ENCODE measurements at regions not wholly inside any gene's neighbourhood (a gene's known extent, or its start where the extent isn't known, plus 50 kb on each side); places are given as distances from the start of the nearest gene placed in this dataset.
"Not testable (repeated sequence)": the region's sequence is repeated elsewhere in the genome, so short reads cannot be mapped to it uniquely, and the experiment has no call there.

DNA sequence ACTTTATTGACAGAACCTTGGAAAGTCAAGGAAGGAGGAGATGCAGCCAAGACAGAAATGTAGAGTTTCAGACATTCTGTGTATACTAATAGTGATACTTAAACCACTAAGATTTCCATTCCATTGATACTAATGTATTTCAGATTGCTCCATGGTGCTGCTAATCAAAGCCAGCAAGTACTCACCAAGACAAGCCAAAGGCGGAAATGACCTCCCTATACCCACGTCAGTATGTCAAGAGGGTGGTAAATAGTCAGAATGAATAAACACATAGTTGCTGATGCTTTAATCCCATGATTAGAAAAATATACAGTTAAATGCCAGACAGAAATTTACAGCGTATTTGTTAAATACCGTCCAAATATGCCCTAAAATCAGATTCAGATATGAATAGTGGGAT lies 417.8 kb upstream of the INTU start:
- no peak for DNase-seq

DNA sequence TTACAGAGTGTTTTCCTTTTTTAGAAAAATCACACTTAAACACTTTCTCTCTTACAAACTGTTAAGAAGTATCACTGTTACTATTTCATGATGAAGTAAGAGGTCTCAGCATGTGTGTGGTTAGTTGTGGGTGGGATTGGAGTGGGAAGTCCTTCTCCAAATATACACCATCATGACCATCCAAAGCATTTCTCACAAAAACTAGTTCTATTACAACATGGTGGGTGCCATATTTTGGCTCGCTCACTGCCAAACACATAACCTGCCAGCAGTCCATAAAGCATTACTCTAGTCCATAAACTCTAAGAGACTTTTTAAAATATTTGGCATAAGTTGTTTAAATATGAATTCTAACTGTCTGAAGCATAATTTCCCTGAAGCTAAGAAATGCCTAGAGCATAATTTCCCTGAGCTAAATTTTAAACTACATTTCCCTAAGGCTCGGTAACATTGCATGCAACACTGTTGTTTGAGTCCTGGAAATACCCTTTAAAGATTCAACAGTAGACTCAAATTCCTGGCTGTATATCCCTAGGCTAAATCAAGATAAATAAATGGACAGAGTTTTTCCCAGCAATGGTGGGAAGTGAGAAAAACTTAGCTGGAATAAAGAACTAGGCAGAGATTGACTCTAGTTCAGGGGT lies 415.0 kb upstream of the INTU start:
- no peak for DNase-seq

DNA sequence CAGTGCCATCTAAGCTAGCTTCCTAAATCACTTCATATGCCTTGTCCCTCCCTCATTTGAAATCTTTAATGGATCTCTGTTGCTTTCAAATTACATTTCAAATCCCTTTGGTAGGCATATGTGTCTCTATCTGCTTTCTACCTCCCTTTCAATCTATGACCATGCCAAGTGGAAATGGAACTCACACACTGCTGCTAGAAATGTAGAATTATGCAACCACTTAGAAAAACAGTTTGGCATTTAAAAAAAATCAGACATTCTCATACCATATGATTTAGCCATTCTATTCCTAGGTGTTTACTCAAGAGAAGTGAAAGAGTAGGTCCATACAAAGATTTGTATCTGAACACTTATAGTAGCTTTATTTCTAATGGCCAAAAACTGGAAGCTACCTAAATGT lies 413.5 kb upstream of the INTU start:
- DNase-seq = no peak

DNA sequence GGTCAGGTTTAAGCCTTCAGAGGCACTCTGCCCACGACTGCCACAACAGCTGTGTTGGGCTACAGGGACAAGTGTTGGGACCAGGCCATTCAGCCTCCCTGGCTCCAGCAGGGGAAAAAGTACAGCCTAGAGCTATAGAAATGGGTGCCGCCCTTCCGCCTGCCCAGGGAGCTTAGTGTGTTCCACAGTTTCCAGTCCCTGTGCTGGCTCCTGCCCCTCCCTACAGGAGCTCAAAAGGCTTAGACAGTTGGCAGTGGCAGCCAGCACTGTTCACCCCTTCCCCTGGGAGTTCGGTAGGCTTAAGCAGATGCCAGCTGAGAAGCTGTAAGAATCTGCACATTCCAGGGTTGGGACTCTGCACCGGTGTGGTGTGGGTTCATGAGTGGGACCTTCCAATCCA lies 408.2 kb upstream of the INTU start:
- DNase-seq = no peak

DNA sequence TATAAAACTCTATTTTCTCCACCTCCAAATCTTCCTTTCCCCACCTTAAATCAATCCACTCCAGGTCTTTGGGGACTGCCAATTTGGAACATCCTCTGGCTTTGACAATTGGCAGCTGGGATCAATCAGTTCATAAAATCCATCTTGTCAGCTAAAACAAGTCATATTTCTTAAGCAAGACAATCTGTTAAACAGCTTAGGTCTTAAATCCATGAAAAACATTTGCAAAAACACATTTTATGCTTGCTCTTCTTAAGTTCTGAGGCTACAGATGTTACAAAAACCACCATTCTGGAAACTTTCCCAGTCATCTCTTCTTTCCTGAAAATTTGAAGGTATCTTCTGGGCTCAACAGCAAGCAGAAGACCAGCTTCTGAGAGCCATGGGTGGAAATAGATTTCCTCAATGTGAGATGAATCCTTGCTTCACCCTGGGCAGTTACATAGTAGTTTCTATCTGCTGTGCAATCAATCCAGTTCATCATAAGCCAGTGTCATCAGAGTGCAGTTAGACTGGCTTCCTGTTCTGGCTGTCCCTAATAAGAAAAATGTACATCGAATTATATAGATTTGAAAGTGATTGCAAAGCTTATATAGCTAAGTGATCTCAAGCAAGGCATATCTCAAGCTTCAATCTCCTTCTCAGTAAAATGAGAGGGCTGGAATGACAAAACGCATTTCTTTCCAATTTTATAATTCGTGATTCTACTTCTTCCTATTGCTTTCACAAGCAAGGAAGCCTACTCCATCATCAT lies 402.7 kb upstream of the INTU start:
- no peak for DNase-seq

DNA sequence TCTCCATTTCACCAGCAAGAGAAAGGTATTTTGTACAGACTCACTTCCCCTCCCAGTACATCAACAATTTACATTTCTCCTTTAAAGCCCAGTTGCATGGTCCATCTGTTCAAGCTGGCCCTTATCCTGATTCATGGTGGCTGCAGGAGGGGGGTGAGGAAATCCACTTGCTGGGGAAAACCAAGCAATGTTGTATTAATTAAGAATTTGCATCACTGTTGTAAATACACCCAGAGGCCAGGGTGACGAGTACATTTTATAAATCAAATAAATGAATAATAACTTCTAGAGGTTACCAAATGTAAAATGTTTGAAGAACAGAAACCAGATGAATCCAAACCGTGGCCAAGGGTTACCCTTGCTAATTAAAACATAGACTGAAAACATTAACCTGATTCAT lies 395.9 kb upstream of the INTU start:
- DNase-seq = no peak

DNA sequence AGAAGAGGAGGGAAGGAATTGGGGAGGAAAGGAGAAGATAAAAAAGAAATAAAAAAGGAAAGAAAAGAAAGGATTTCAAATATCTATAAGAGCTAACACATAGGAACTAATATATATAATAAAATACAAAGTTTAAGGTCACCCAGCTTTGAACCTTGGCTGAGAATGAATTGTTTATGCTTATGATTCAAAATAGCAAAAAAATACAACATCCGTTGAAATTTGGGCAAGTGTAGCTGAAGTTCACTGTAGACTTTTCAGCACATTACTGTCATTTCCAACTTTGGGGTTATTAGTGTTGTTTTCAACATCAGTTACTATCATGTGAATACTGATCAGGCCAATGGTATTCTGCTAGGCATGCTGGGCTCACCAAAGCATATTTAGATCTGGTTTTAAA lies 395.2 kb upstream of the INTU start:
- DNase-seq = no peak

DNA sequence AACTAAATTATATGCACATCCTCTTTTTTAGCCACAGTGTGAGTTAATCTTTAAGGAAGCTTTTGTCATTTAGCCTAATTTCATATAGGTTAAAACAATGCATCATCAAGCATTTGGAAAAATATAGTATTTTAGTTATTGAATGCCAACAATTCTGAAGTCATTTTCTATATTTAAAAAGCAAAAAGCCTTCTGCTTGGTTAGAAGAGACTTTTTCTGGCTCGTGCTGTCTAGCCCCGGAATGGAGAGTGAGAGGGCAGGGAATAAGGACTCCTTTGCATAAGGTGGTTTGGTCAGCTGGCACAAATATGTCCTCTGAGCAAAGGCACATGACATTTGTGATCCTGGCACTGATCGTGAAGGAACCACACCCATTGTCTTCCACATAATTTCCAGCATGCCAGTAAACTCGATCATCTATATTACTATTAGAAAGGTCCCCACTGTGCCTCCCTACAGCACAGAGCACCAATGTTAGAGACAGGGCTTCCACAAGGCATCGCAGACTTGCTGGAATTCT lies 393.7 kb upstream of the INTU start:
- no peak for DNase-seq

DNA sequence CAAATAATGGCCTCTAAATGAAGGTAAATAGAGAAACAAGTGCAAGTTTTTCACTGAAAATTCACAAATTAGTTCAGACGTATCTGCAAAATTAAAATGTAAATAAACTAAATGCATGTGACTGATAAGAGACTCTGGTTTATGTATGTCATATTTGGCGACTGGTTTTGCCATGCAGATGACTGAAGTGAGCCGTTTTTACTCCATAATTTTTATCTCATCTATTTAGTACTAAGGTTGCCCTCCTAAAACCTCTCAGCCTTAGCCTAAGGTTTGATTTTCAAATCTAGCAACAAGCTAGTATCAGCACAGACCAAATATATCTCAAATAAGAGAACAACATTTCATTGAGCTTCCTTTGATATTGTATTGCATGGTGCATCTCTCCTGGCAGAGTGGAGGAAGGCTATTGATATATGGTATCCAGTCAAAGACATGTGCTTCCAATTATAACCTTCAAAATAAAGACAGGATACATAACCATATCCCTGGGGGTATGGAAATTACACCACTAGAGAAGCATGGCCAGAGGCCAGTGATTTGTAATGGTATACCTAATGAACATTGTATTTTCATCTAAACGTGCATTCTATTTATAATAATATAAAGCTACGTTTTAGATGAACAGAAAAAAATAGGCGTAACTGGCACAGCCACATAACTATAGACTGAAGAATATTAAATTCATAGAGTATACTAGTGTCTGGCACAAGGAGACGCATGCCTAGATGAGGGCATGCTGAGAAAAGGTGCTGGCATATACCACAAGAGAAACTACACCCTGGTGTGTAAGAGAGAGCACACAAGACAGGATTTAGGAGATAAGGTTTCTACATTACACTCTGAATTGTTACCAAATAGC lies 392.6 kb upstream of the INTU start:
- DNase-seq = no peak

DNA sequence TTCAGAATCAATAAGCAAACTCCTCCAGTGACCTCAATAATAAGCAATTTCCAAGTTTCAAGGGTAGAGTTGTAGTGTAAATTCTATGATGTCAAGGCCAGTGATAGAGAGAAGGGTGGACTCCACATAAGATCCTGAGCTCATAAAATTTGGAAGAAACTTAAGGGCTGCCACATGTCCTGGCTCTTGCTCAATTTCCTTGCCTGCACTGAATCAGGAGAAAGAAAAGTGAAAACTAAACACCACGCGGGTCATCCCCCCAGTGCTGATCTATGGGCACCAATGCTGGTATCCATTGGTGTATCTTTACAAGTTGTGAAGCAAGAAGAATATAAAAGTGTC lies 392.0 kb upstream of the INTU start:
- no peak for DNase-seq

DNA sequence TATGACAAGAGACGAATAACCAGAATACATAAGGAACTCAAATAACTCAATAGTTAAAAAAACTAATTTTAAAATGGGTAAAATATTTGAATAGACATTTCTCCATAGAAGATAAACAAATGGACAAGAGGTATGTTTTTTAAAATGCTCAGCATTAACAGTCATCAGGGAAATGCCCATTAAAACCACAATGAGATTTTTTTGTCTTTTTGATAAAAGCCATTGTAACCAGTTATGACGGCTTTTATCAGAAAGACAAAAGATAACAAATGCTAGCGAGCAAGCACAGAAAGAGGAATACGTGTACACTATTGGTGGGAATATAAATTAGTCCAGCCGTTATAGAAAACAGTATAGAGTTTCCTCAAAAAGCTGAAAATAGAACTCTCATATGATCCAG lies 388.2 kb upstream of the INTU start:
- DNase-seq = no peak

DNA sequence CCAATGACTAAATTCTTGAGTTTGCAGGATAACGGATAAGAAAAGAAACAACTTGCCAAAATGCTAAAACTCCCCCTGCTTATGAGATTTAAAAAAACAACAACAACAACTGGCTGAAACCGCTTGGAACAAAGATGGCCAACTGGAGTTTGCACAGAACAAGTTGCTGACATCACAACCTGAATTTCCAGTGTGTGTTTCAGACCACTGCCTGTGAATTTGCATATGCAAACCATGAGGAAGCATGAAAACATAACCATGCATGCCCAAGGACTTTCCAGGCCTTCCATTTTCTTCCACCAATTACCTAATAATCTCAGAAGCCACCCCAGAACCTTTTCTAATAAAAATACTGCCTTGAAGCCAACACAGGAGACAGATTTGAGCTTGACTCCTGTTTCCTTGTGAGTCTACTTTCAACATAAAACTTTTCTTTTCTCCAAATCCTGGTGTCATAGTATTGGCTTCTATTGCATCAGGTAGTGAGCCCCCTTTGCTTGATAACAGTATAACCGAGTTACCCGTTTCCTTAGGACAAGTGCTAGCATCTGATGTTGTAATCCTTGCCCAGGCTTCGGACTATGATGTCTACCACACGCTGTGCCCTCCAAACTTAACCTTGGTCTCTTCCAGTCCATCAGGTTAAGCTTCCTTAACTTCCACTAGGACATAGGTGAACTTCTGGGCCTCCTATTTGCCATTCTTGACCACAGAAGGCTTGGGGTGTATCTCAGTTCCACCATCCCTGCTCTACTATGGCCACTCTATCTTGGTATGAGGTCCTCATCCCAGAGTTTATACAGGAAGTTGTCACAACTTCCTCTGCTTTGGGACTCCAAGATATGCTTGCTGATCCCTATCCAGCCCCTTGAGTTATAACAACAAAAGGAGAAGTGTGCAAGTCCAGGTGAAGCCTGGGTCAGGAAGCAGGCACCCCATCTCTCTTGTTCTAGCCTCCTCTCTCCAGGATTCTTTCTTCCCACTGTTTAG lies 385.5 kb upstream of the INTU start:
- no peak for DNase-seq

DNA sequence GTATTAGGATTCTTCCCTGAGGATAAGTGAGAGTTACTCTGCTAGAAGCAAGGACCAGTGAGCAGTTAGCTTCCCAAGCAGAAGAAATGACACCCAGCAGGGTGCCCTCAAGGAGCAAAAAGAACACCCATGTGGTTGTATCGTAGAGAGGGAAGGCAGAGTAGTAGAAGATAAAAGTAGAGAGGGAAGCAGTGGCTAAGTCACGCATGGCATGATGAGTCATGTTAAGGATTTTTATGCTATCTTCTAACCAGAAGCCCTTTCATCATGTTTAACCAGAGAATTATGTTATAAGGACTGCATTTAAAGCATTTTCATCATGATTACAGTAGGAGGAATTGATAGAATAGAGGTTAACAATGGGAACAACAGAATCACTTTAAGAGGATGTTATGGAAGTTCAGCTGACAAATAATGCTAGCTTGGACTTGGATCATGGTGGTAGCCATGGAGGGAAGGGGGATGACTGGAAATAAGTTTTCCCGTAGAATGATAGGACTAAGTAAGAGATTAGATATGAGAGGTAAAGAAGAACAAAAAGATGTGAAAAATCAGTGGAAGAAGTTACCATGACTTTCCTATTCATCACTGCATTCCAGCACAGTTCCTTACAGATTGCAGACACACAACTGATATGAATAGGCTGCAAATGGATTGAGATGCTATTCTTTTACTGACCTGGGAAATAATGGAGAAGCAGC lies 383.5 kb upstream of the INTU start:
- DNase-seq = no peak

DNA sequence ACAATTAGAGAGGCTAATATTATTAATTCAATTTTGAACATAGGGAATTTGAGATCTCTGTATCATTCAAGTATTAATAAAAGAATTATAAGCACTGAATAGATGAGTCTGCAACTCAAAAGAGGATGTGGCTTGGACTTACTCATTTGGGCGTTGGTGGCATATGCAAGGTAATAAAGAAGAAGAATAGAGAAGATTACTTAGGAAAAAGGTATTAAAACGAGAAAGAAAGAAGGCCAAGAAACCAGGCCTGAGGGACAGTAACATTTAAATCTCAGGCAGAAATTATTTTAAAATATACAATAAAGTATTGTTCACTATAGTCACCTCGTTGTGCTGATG lies 383.0 kb upstream of the INTU start:
- DNase-seq = no peak

DNA sequence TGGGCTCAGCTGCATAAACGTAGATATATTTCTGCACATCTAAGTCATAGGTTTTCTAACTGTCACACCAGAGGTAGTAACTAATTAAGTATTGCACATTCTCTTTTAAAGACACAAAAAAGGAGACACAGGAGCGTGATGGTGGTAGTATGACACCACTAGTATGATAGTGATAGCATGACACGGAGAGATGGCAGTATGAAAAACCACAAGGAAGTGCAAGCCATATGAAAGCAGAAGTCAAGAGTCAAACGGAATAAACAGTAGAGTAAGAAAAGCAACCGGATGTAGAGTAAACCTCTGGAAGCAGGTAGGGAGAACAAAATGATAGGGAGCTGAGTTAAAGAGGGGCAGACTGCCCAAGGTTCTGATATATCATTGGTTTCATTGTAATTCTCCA lies 382.2 kb upstream of the INTU start:
- DNase-seq = no peak

DNA sequence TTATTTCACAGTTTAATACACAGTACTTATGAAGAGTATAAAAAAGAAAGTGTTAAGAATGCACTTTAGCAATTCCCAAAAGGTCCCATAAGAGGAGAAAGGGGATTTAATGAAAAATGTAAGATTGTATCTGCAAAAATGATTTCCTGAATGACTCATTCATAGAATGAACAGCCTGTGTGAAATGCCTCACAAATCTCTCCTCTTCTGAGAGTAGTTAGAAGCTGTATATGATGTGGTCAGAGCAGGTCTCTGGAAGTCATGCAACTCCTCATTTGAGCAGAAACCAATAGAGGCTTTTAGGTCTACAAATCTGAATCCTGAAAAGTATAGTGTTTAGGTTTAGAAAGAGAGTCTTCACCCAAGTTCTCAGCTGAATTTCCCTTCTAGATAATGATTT lies 381.3 kb upstream of the INTU start:
- no peak for DNase-seq

DNA sequence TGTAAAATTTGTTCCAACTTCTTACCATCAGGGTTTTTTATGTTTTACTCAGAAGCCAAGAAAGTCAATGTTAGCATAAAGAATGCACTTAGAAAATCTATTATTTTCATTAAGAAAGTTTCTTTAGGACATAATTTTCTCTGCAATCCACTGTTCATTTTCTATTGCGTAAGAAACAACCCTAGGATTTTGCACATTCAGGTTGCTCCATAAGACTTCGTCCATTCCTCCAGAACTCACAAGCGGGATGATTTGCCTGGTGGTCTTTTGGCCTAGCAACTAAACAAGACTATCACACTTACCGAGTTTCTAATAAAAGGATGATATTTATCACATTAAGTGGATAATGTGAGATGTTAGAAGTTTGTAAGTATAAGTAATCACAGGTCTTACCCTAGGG lies 376.3 kb upstream of the INTU start:
- no peak for DNase-seq

DNA sequence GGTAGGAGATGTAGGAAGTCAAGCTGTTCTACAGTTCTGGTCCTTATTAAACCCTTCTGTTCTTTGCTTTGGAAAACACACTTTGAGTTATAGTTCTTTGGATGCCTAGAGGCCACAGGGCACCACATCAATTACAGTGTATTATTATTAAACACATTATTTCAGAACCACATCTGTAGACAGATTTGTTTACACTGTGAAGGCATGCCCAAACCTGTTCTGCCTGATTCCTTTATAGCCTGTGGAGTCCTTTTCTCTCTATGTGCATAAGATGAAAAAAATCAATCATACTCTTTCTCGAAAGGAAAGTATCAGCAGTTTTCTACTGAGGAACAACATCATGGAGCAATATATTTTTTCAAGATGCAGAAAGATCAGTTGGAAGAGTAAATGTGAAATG lies 371.3 kb upstream of the INTU start:
- no peak for DNase-seq

DNA sequence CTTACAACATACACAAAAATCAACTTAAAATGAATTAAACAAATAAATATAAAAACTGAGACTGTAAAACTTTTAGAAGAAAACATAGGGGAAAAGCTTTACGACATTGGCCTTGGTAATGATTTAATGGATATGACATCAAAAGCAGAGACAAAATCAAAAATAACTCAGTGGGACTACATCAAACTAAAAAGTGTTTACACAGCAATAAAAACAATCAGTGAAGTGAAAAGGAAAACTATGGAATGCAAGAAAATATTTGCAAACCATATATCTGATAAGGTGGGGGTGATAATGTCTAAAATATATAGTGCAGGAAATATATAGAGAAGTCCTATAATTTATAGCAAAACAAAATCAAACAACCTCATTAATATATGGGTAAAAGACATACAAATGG lies 364.4 kb upstream of the INTU start:
- no peak for DNase-seq

DNA sequence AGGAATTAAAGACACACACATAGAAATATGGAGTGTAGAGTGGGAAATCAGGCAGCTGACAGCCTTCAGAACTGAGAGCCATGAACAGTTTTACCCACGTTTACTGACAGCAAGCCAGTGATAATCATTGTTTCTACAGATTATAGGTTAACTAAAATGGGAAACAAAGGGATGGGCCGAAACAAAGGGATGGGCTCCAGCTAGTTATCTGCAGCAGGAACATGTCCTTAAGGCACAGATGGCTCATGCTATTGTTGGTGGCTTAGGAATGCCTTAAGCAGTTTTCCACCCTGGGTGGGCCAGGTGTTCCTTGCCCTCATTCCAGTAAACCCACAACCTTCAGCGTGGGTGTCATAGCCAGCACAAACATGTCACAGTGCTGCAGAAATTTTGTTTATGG lies 355.7 kb upstream of the INTU start:
- not testable (repeated sequence) for DNase-seq

DNA sequence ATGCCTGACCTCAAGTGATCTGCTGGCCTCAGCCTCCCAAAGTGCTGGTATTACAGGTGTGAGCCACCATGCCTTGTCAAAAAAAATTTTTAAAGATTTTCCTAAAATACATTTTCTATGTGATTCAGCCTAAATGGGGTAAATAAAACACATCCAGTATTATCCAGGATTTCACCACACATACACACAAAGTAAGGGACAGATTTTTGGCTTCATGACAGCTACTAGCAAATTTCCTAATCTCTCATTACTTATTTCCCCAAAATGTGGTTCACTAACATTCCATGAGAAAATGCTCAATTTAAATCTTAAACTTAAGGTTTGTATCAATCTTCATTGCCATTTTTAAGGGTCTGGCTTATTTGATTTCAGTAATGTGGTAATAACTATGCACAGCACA lies 348.5 kb upstream of the INTU start:
- no peak for DNase-seq

DNA sequence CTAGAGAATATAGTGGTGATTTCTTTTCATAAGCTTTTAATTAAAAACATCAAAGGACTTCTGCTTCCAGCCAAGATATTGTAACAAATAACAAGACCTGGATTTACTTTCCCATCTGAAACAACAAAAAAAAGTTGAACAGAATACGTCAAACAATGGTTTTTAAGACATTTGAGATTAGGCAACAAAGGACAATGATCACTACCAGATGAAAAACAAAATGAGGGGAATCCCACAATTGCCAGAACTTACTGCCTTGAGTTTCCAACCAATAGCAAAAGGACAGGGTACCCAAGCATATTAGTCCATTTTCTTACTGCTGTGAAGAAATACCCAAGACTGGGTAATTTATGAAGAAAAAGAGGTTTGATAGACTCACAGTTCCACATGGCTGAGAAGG lies 341.4 kb upstream of the INTU start:
- DNase-seq = no peak

Data from NCI-H1048 (cell line).